ENCODE measurements at regions not wholly inside any gene's neighbourhood (a gene's known extent, or its start where the extent isn't known, plus 50 kb on each side); places are given as distances from the start of the nearest gene placed in this dataset.

DNA sequence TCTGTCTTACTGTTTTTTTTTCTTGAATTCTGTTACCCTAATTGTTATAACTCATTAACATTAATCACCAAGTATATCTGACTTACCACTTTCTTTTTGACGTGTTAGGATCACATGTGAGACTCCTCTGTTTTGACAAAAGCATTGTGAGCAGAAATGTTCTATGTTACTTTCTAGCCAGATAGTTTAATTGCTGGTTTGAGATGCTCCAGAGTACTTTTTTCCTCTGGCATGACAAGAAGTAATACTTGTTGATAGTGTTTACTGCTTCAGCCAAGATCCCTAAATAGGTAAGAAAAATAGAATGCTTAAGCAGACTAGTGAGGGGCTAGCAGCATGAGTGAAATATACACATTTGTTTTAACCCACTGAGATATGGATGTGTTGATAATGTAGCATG, 303.9 kb upstream of the PABPC4L start:
- TF ChIP-seq, protein P1, sequence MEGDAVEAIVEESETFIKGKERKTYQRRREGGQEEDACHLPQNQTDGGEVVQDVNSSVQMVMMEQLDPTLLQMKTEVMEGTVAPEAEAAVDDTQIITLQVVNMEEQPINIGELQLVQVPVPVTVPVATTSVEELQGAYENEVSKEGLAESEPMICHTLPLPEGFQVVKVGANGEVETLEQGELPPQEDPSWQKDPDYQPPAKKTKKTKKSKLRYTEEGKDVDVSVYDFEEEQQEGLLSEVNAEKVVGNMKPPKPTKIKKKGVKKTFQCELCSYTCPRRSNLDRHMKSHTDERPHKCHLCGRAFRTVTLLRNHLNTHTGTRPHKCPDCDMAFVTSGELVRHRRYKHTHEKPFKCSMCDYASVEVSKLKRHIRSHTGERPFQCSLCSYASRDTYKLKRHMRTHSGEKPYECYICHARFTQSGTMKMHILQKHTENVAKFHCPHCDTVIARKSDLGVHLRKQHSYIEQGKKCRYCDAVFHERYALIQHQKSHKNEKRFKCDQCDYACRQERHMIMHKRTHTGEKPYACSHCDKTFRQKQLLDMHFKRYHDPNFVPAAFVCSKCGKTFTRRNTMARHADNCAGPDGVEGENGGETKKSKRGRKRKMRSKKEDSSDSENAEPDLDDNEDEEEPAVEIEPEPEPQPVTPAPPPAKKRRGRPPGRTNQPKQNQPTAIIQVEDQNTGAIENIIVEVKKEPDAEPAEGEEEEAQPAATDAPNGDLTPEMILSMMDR (IDR thresholded peaks at IDR 0.05), result no peak
- TF ChIP-seq POLR2A (IDR thresholded peaks at IDR 0.05), result no peak
